ENCODE measurements at regions not wholly inside any gene's neighbourhood (a gene's known extent, or its start where the extent isn't known, plus 50 kb on each side); places are given as distances from the start of the nearest gene placed in this dataset.
"Not testable (repeated sequence)": the region's sequence is repeated elsewhere in the genome, so short reads cannot be mapped to it uniquely, and the experiment has no call there.

GRCh38 chr3:61463191-61463590, 98.2 kb upstream of the PTPRG start:
- no peak for TF ChIP-seq CTCF (conservative IDR thresholded peaks at IDR 0.05; ENCODE audit: low read depth)
- no peak overlapping the region for H3K27ac ChIP-seq
- CTCF ChIA-PET, result no interaction called here
- POLR2A ChIA-PET (ENCODE audit: low non-redundant PET), result no interaction called here
- DNase-seq (ENCODE audit: low spot score), result no peak

GRCh38 chr3:61464518-61465140, 96.7 kb upstream of the PTPRG start:
- no peak overlapping the region for H3K27ac ChIP-seq
- ChIA-PET CTCF (no interaction called here), POLR2A (ENCODE audit: low non-redundant PET) (no interaction called here)
- no peak for TF ChIP-seq CTCF (conservative IDR thresholded peaks at IDR 0.05; ENCODE audit: low read depth)
- no peak for DNase-seq (ENCODE audit: low spot score)

- no peak for TF ChIP-seq CTCF (conservative IDR thresholded peaks at IDR 0.05; ENCODE audit: low read depth)
Measured at GRCh38 chr3:61466357-61466756, 95.0 kb upstream of the PTPRG start.

GRCh38 chr3:61483997-61484396, 77.4 kb upstream of the PTPRG start:
- no peak for DNase-seq (ENCODE audit: low spot score)
- no peak for TF ChIP-seq CTCF (conservative IDR thresholded peaks at IDR 0.05; ENCODE audit: low read depth)
- ChIA-PET CTCF (no interaction called here), POLR2A (ENCODE audit: low non-redundant PET) (no interaction called here)
- no peak overlapping the region for H3K27ac ChIP-seq

More at GRCh38 chr3:61466357-61466756, 95.0 kb upstream of the PTPRG start:
- DNase-seq (ENCODE audit: low spot score), result no peak
- ChIA-PET POLR2A (ENCODE audit: low non-redundant PET) (no interaction called here), CTCF (no interaction called here)
- no peak overlapping the region for H3K27ac ChIP-seq

- peak; percentile 0 for DNase-seq (ENCODE audit: low spot score)
- no peak for TF ChIP-seq CTCF (conservative IDR thresholded peaks at IDR 0.05; ENCODE audit: low read depth)
- CTCF ChIA-PET, result no interaction called here
Measured at GRCh38 chr3:61493339-61493738, 68.0 kb upstream of the PTPRG start.

GRCh38 chr3:61494309-61494708, 67.1 kb upstream of the PTPRG start:
- H3K27ac ChIP-seq; POLR2A ChIA-PET (ENCODE audit: low non-redundant PET); DNase-seq (ENCODE audit: low spot score): not testable (repeated sequence)
- CTCF ChIA-PET, result interaction anchor here (0.6 kb wide), 2 partner anchors 27 to 51 kb away, joined by 3 to 5 read pairs; no protein-coding TSS in a partner anchor

More at GRCh38 chr3:61493339-61493738, 68.0 kb upstream of the PTPRG start:
- POLR2A ChIA-PET (ENCODE audit: low non-redundant PET), result no interaction called here
- no peak overlapping the region for H3K27ac ChIP-seq

- POLR2A ChIA-PET (ENCODE audit: low non-redundant PET), result no interaction called here
- CTCF ChIA-PET, result no interaction called here
- H3K27ac ChIP-seq, result no peak overlapping the region
- TF ChIP-seq CTCF (conservative IDR thresholded peaks at IDR 0.05; ENCODE audit: low read depth), result no peak
- DNase-seq (ENCODE audit: low spot score), result no peak
Measured at GRCh38 chr3:61497463-61497862, 63.9 kb upstream of the PTPRG start.
